A673 (cell line): ENCODE measurements at regions not wholly inside any gene's neighbourhood (a gene's known extent, or its start where the extent isn't known, plus 50 kb on each side); places are given as distances from the start of the nearest gene placed in this dataset.

Experiments
- BruUV-seq: library from RNA; stranded (reverse); fragments of 400-500 nt; replicated peaks from 2 replicates; lab custom pipeline; 2021; lab: Mats Ljungman, UMichigan
- CTCF ChIA-PET: fragments of 300-600 bp; sonication (Branson Sonifier 250); formaldehyde crosslinking; loops from one replicate; lab custom pipeline; 2022; ENCODE audit warnings: antibody characterized with exemption; lab: Charles Lee
- POLR2A ChIA-PET: fragments of 300-600 bp; sonication (Branson Sonifier 250); formaldehyde crosslinking; loops from one replicate; lab custom pipeline; 2022; ENCODE audit warnings: antibody characterized with exemption; ENCODE audit not compliant: low non-redundant PET; lab: Charles Lee
- DNase-seq: peaks from one replicate; pipeline ENCODE4 v3.0.0-alpha.2; 2015; ENCODE audit warnings: low spot score
- H3K27ac ChIP-seq: fragments of 200-600 bp; sonication (generic); 2 replicates; pipeline ENCODE4 v1.5.1; 2016; ENCODE audit warnings: mixed run types, low read depth, mild to moderate bottlenecking, mixed read lengths, antibody characterized with exemption, low read length; ENCODE audit not compliant: poor library complexity, severe bottlenecking
- H3K27me3 ChIP-seq: fragments of 200-600 bp; sonication (generic); replicated peaks from 2 replicates; pipeline ENCODE4 v1.6.1; 2017; ENCODE audit warnings: mixed run types, low read depth, mild to moderate bottlenecking, mixed read lengths, antibody characterized with exemption, low read length; ENCODE audit not compliant: insufficient read depth, poor library complexity
- H3K36me3 ChIP-seq: fragments of 200-600 bp; sonication (generic); 2 replicates; pipeline ENCODE4 v1.6.1; 2016; ENCODE audit warnings: mixed run types, mild to moderate bottlenecking, mixed read lengths, antibody characterized with exemption, low read length; ENCODE audit not compliant: insufficient read depth, poor library complexity, severe bottlenecking
- H3K4me1 ChIP-seq: fragments of 200-600 bp; sonication (generic); 2 replicates; pipeline ENCODE4 v1.6.1; 2017; ENCODE audit warnings: mixed run types, mild to moderate bottlenecking, mixed read lengths, antibody characterized with exemption, low read length; ENCODE audit not compliant: insufficient read depth, poor library complexity, severe bottlenecking
- H3K4me3 ChIP-seq: fragments of 200-600 bp; sonication (generic); 2 replicates; pipeline ENCODE4 v1.5.1; 2016; ENCODE audit warnings: low read depth, mixed run types, mild to moderate bottlenecking, mixed read lengths, low read length; ENCODE audit not compliant: poor library complexity, severe bottlenecking
- H3K9me3 ChIP-seq: fragments of 200-600 bp; sonication (generic); 2 replicates; pipeline ENCODE4 v1.6.1; 2016; ENCODE audit warnings: mixed run types, low read depth, mild to moderate bottlenecking, mixed read lengths, antibody characterized with exemption, low read length; ENCODE audit not compliant: poor library complexity, severe bottlenecking
- CTCF ChIP-seq: fragments of 300-800, 200-600 bp; sonication (generic); conservative IDR thresholded peaks from 2 replicates; pipeline ENCODE4 v1.5.1; 2017; ENCODE audit warnings: low read depth, mild to moderate bottlenecking, antibody characterized with exemption, low read length, moderate library complexity, mixed read lengths
- EZH2 ChIP-seq: fragments of 200-600 bp; sonication (generic); IDR thresholded peaks from 2 replicates; pipeline ENCODE4 v1.6.1; 2017; ENCODE audit warnings: borderline replicate concordance, low read depth, mild to moderate bottlenecking, mixed read lengths, antibody characterized with exemption, low read length; ENCODE audit not compliant: poor library complexity, severe bottlenecking
- intact Hi-C: fragments of 100-400 bp; cut with micrococcal nuclease; formaldehyde crosslinking; loops from one replicate; pipeline ENCODE4 v1.10.0; 2022; ENCODE audit not compliant: unreplicated experiment

- Histone ChIP-seq H3K4me3 (no peak overlapping the region), H3K27me3 (no peaks in the 10 kb centered on the region), H3K4me1 (peaks cover 20% of the 10 kb centered on the region), H3K27ac (no peak overlapping the region), H3K9me3 (no peaks in the 10 kb centered on the region), H3K36me3 (no peaks in the 10 kb centered on the region)
- CTCF ChIA-PET, result interaction anchor here (0.8 kb wide), 1 partner anchor 642 kb away, joined by 4 read pairs; no protein-coding TSS in a partner anchor
- DNase-seq, result no peak
- no TSS peak for BruUV-seq
- intact Hi-C loops, result loop anchor here (5.0 to 10.0 kb wide), 5 partner anchors 145 to 708 kb away; no protein-coding TSS in a partner anchor
- TF ChIP-seq EZH2, result no peak
- TF ChIP-seq CTCF, result no peak
- POLR2A ChIA-PET, result no interaction called here
Observed at GRCh38 chr6:134819863-134820800, 129.8 kb downstream of the ALDH8A1 start.

- intact Hi-C loops, result no loop called here
- TF ChIP-seq CTCF, result no peak
Observed at GRCh38 chr6:134819236-134819635, 130.7 kb downstream of the ALDH8A1 start.

GRCh38 chr6:134817448-134817847 is 132.5 kb downstream of the ALDH8A1 start:
- TF ChIP-seq CTCF, result no peak
- no peak for TF ChIP-seq EZH2
- POLR2A ChIA-PET, result no interaction called here

More at GRCh38 chr6:134819236-134819635, 130.7 kb downstream of the ALDH8A1 start:
- Histone ChIP-seq H3K27ac (no peak overlapping the region), H3K4me3 (no peak overlapping the region), H3K36me3 (no peaks in the 10 kb centered on the region), H3K27me3 (no peaks in the 10 kb centered on the region), H3K9me3 (no peaks in the 10 kb centered on the region), H3K4me1 (peaks cover 20% of the 10 kb centered on the region)
- POLR2A ChIA-PET, result no interaction called here
- no TSS peak for BruUV-seq
- no peak for DNase-seq
- CTCF ChIA-PET, result no interaction called here

More at GRCh38 chr6:134817448-134817847, 132.5 kb downstream of the ALDH8A1 start:
- no peak for DNase-seq
- Histone ChIP-seq H3K27me3 (no peaks in the 10 kb centered on the region), H3K36me3 (no peaks in the 10 kb centered on the region), H3K9me3 (no peaks in the 10 kb centered on the region), H3K4me1 (peaks cover 15% of the 10 kb centered on the region), H3K27ac (no peak overlapping the region), H3K4me3 (no peak overlapping the region)
- no TSS peak for BruUV-seq
- CTCF ChIA-PET, result no interaction called here
- intact Hi-C loops, result no loop called here
